ENCODE measurements at regions not wholly inside any gene's neighbourhood (a gene's known extent, or its start where the extent isn't known, plus 50 kb on each side); places are given as distances from the start of the nearest gene placed in this dataset.

DNA sequence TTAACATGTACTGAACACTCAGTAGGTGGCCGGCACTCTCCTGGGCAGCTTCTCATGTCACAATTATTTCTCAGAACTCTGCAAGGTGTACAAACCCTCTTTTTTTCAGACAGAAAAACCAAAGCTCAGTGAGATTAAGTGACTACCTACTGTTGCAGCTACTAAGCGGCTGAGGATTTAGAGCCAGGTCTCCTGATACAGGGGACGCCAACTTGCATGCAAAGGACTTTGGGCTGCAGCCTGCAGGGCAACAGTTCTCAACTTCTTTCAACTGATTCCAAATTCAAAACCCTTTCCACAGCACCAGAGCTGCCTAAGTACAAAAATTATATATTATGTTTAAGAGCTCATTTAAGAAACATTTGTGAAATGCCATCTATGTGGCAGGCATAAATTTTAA lies 177.6 kb downstream of the SUCLG1 start:
- Mint-ChIP-seq H3K4me3 (no peak overlapping the region), H3K9me3 (peaks cover 0 to 2% (median 0%) of the 10 kb centered on the region in 11 donors), H3K36me3 (no peaks in the 10 kb centered on the region), H3K4me1 (peaks cover 3 to 17% (median 8%) of the 10 kb centered on the region in 7 donors), H3K27ac (no peak overlapping the region), H3K27me3 (peaks cover 0 to 29% (median 10%) of the 10 kb centered on the region in 5 donors)
- CTCF ChIA-PET, result no interaction called here
- Histone ChIP-seq H3K27me3 (ENCODE audit: control insufficient read depth in 2 of 2, insufficient read depth in 2 of 2, low read length in 2 of 2) (no peaks in the 10 kb centered on the region), H3K4me3 (ENCODE audit: low read length) (no peak overlapping the region), H3K27ac (ENCODE audit: low read depth, low read length) (no peak overlapping the region), H3K9me3 (ENCODE audit: control insufficient read depth in 2 of 3, low read length in 3 of 3) (no peaks in the 10 kb centered on the region), H3K36me3 (ENCODE audit: control insufficient read depth in 2 of 3, insufficient read depth in 3 of 3, low read length in 3 of 3) (no peaks in the 10 kb centered on the region), H3K4me1 (ENCODE audit: control insufficient read depth in 2 of 2, insufficient read depth in 2 of 2, low read length in 2 of 2) (peaks cover 5% of the 10 kb centered on the region in 2 donors)
- ATAC-seq (no peak), DNase-seq (no peak)
- POLR2A ChIA-PET, result no interaction called here
- intact Hi-C loops (cut with micrococcal nuclease), result no loop called here

DNA sequence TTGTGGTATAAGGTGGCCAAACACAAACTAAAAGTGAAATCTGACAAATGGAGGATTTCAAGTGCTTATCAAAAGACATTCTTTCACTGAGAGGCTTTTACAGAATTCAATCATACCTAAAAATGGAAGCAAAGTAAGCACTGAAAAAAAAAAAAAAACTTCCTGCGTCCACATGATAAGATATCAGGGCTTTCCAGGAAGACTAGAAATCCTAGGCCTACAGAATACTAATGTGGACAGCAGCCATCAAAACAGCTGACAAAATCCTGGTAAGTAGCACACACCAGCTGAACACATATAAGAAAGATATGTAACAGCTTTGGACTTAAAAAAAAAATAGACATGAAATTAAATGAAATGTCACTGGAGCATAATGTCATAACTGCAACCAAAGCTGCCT lies 178.2 kb downstream of the SUCLG1 start:
- DNase-seq (no peak), ATAC-seq (no peak)
- peaks cover 5 to 20% (median 11%) of the 10 kb centered on the region in 7 donors for H3K4me1 Mint-ChIP-seq
- H3K27me3 Mint-ChIP-seq, result peaks cover 0 to 27% (median 8%) of the 10 kb centered on the region in 5 donors
- no peak overlapping the region for H3K27ac Mint-ChIP-seq
- no peaks in the 10 kb centered on the region for H3K36me3 ChIP-seq (ENCODE audit: control insufficient read depth in 2 of 3, insufficient read depth in 3 of 3, low read length in 3 of 3)
- POLR2A ChIA-PET, result no interaction called here
- CTCF ChIA-PET, result no interaction called here
- H3K27ac ChIP-seq (ENCODE audit: low read depth, low read length), result no peak overlapping the region
- peaks cover 0 to 2% (median 0%) of the 10 kb centered on the region in 11 donors for H3K9me3 Mint-ChIP-seq
- no peaks in the 10 kb centered on the region for H3K36me3 Mint-ChIP-seq
- peaks cover 7 to 8% of the 10 kb centered on the region in 2 donors for H3K4me1 ChIP-seq (ENCODE audit: control insufficient read depth in 2 of 2, insufficient read depth in 2 of 2, low read length in 2 of 2)
- H3K9me3 ChIP-seq (ENCODE audit: control insufficient read depth in 2 of 3, low read length in 3 of 3), result no peaks in the 10 kb centered on the region
- intact Hi-C loops (cut with micrococcal nuclease), result no loop called here
- H3K4me3 ChIP-seq (ENCODE audit: low read length), result no peak overlapping the region
- no peaks in the 10 kb centered on the region for H3K27me3 ChIP-seq (ENCODE audit: control insufficient read depth in 2 of 2, insufficient read depth in 2 of 2, low read length in 2 of 2)
- H3K4me3 Mint-ChIP-seq, result no peak overlapping the region

DNA sequence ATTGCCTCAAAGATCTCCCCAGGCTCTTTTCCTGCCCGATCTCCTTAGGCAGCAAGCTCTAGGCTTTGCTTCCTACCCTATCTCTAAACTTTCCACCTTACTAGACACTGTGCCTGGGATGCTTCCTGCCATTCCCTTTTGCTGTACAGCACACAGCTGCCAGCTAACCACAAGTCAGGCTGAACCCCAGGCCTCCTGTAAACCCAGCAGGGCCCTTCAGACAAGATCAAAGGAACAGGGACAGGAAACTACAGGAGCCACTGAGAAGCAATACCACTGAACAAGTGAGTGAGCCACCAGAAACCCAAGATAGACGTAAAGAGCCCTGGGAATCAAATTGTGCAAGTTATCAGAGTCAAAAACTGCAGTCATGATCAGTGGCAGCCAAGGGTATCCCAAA lies 180.7 kb downstream of the SUCLG1 start:
- H3K9me3 ChIP-seq (ENCODE audit: control insufficient read depth in 2 of 3, low read length in 3 of 3), result no peaks in the 10 kb centered on the region
- H3K4me1 ChIP-seq (ENCODE audit: control insufficient read depth in 2 of 2, insufficient read depth in 2 of 2, low read length in 2 of 2), result peaks cover 7 to 8% of the 10 kb centered on the region in 2 donors
- intact Hi-C loops (cut with micrococcal nuclease), result no loop called here
- ATAC-seq (no peak), DNase-seq (no peak)
- no peaks in the 10 kb centered on the region for H3K36me3 ChIP-seq (ENCODE audit: control insufficient read depth in 2 of 3, insufficient read depth in 3 of 3, low read length in 3 of 3)
- no peak overlapping the region for H3K4me3 Mint-ChIP-seq
- peaks cover 5 to 20% (median 11%) of the 10 kb centered on the region in 7 donors for H3K4me1 Mint-ChIP-seq
- H3K9me3 Mint-ChIP-seq, result peaks cover 0 to 5% (median 0%) of the 10 kb centered on the region in 11 donors
- no peak overlapping the region for H3K27ac Mint-ChIP-seq
- no peak overlapping the region for H3K27ac ChIP-seq (ENCODE audit: low read depth, low read length)
- no peaks in the 10 kb centered on the region for H3K27me3 ChIP-seq (ENCODE audit: control insufficient read depth in 2 of 2, insufficient read depth in 2 of 2, low read length in 2 of 2)
- POLR2A ChIA-PET, result no interaction called here
- H3K36me3 Mint-ChIP-seq, result peaks cover 0 to 7% (median 0%) of the 10 kb centered on the region in 5 donors
- H3K4me3 ChIP-seq (ENCODE audit: low read length), result no peak overlapping the region
- CTCF ChIA-PET, result no interaction called here
- H3K27me3 Mint-ChIP-seq, result peaks cover 0 to 30% (median 18%) of the 10 kb centered on the region in 5 donors

DNA sequence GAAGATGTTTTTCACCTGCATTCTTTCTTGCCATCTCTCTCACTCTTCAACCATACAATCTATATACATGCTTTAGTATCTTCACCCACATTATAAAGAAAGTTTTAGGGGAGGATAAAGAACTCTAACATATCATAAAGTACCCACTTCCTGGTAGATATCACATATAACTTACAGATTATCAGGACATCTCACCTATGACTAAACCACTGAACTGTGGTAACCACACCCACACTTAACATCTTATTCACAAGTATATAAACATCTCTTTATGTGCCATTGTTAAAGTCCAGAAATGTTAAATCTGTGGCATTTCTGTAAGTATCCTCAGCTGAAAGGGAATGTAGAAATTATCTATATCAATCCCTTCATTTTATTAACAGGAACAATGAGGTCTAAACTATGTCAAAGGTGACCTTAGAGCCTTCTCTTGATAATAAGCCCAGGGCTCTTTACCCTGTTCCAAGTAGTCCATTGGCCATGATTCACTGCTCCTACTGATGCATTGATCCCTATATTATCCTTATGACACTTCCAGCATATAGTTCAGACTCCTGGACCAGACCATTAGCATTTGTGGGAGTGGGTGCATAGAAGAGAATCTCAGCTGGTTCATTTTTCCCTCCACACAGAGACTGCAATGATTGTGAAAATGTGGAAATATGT lies 182.4 kb downstream of the SUCLG1 start:
- no peaks in the 10 kb centered on the region for H3K9me3 ChIP-seq (ENCODE audit: control insufficient read depth in 2 of 3, low read length in 3 of 3)
- no peak overlapping the region for H3K27ac ChIP-seq (ENCODE audit: low read depth, low read length)
- CTCF ChIA-PET, result no interaction called here
- ATAC-seq (no peak), DNase-seq (peak in 1 of 9 donors; percentile 0)
- peaks cover 5 to 20% (median 11%) of the 10 kb centered on the region in 7 donors for H3K4me1 Mint-ChIP-seq
- peaks cover 5 to 31% (median 13%) of the 10 kb centered on the region in 5 donors for H3K27me3 Mint-ChIP-seq
- no peak overlapping the region for H3K4me3 ChIP-seq (ENCODE audit: low read length)
- no peak overlapping the region for H3K4me3 Mint-ChIP-seq
- H3K36me3 ChIP-seq (ENCODE audit: control insufficient read depth in 2 of 3, insufficient read depth in 3 of 3, low read length in 3 of 3), result no peaks in the 10 kb centered on the region
- H3K27ac Mint-ChIP-seq, result no peak overlapping the region
- peaks cover 0 to 8% (median 0%) of the 10 kb centered on the region in 11 donors for H3K9me3 Mint-ChIP-seq
- POLR2A ChIA-PET, result no interaction called here
- intact Hi-C loops (cut with micrococcal nuclease), result no loop called here
- peaks cover 7 to 8% of the 10 kb centered on the region in 2 donors for H3K4me1 ChIP-seq (ENCODE audit: control insufficient read depth in 2 of 2, insufficient read depth in 2 of 2, low read length in 2 of 2)
- peaks cover 0 to 7% (median 0%) of the 10 kb centered on the region in 5 donors for H3K36me3 Mint-ChIP-seq
- H3K27me3 ChIP-seq (ENCODE audit: control insufficient read depth in 2 of 2, insufficient read depth in 2 of 2, low read length in 2 of 2), result no peaks in the 10 kb centered on the region

DNA sequence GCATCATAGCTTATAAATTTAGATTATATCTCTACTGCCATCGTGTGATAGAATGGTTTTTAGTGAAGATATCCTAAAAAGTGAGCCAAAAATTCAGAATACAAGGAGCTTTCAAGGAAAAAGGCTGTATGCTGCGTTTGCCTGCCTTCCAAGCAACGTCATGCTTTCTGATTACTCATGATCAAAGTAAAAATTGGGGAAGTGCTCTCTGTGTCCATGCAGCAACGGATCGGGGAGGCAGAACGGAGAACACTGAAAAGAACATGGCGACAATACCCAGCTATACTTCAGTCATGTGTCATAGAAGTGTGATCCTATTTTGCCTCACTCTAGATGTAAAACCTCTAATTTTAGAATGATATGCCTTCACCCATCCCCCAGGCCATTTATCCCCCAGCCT lies 185.7 kb downstream of the SUCLG1 start:
- no peak overlapping the region for H3K27ac ChIP-seq (ENCODE audit: low read depth, low read length)
- intact Hi-C loops (cut with micrococcal nuclease), result no loop called here
- Mint-ChIP-seq H3K27me3 (peaks cover 9 to 33% (median 17%) of the 10 kb centered on the region in 5 donors), H3K9me3 (peaks cover 0 to 8% (median 0%) of the 10 kb centered on the region in 11 donors), H3K27ac (no peak overlapping the region), H3K4me3 (no peak overlapping the region), H3K4me1 (peaks cover 2 to 19% (median 11%) of the 10 kb centered on the region in 7 donors), H3K36me3 (peaks cover 0 to 7% (median 0%) of the 10 kb centered on the region in 5 donors)
- POLR2A ChIA-PET, result no interaction called here
- H3K36me3 ChIP-seq (ENCODE audit: control insufficient read depth in 2 of 3, insufficient read depth in 3 of 3, low read length in 3 of 3), result no peaks in the 10 kb centered on the region
- H3K4me3 ChIP-seq (ENCODE audit: low read length), result no peak overlapping the region
- H3K27me3 ChIP-seq (ENCODE audit: control insufficient read depth in 2 of 2, insufficient read depth in 2 of 2, low read length in 2 of 2), result no peaks in the 10 kb centered on the region
- CTCF ChIA-PET, result no interaction called here
- no peak for DNase-seq
- no peak for ATAC-seq
- H3K9me3 ChIP-seq (ENCODE audit: control insufficient read depth in 2 of 3, low read length in 3 of 3), result no peaks in the 10 kb centered on the region
- peaks cover 7 to 8% of the 10 kb centered on the region in 2 donors for H3K4me1 ChIP-seq (ENCODE audit: control insufficient read depth in 2 of 2, insufficient read depth in 2 of 2, low read length in 2 of 2)

DNA sequence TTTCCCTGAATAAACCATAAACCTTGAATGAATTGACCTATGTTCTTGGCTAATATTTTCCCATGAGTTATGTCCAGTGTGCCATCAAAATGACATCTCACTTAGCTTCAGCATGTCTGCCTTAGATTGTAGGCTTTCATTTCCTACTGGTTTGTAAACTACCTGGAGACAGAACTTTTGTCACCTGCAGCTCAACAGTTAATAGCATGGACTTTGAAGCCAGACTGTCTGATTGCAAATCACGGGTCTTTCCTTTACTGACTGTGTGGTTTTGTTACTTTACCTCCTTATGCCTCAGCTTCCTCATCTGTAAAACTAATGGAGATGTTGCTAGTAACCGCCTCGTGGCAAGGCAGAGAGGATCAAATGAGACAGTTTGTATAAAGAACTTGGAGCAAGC lies 187.1 kb downstream of the SUCLG1 start:
- Histone ChIP-seq H3K4me1 (ENCODE audit: control insufficient read depth in 2 of 2, insufficient read depth in 2 of 2, low read length in 2 of 2) (peaks cover 6 to 7% of the 10 kb centered on the region in 2 donors), H3K36me3 (ENCODE audit: control insufficient read depth in 2 of 3, insufficient read depth in 3 of 3, low read length in 3 of 3) (no peaks in the 10 kb centered on the region), H3K4me3 (ENCODE audit: low read length) (no peak overlapping the region), H3K27ac (ENCODE audit: low read depth, low read length) (no peak overlapping the region), H3K27me3 (ENCODE audit: control insufficient read depth in 2 of 2, insufficient read depth in 2 of 2, low read length in 2 of 2) (no peaks in the 10 kb centered on the region), H3K9me3 (ENCODE audit: control insufficient read depth in 2 of 3, low read length in 3 of 3) (no peaks in the 10 kb centered on the region)
- POLR2A ChIA-PET, result no interaction called here
- H3K4me1 Mint-ChIP-seq, result peaks cover 0 to 10% (median 7%) of the 10 kb centered on the region in 7 donors
- ATAC-seq (no peak), DNase-seq (no peak)
- no peak overlapping the region for H3K27ac Mint-ChIP-seq
- intact Hi-C loops (cut with micrococcal nuclease), result no loop called here
- peaks cover 0 to 9% (median 0%) of the 10 kb centered on the region in 11 donors for H3K9me3 Mint-ChIP-seq
- peaks cover 0 to 7% (median 0%) of the 10 kb centered on the region in 5 donors for H3K36me3 Mint-ChIP-seq
- CTCF ChIA-PET, result interaction anchor here (0.9 kb wide), 1 partner anchor 14 kb away, joined by 3 read pairs; no protein-coding TSS in a partner anchor
- no peak overlapping the region for H3K4me3 Mint-ChIP-seq
- peaks cover 9 to 30% (median 17%) of the 10 kb centered on the region in 5 donors for H3K27me3 Mint-ChIP-seq

DNA sequence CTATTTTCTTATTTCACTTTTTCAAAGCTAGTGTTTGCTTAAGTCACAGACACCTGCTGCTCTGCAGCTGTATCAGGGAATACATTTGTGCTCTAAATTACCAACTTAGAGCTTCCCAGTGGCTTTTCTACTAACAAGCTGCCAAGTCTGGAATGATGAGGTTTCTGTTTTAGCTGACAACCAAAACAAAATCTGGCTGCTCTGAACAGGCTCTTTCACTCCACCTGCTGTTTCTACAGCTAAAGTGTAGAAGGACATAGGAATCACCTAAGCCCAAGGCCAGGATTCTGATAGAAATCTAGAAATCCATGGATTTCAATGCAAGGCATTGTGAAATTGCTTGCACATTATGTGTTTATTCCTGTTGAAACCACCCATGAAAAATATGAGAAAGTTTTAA lies 201.2 kb downstream of the SUCLG1 start:
- ATAC-seq (no peak), DNase-seq (no peak)
- intact Hi-C loops (cut with micrococcal nuclease), result no loop called here
- Mint-ChIP-seq H3K9me3 (peaks cover 0 to 13% (median 6%) of the 10 kb centered on the region in 11 donors), H3K36me3 (peaks cover 0 to 5% (median 0%) of the 10 kb centered on the region in 5 donors), H3K27me3 (peaks cover 0 to 58% (median 33%) of the 10 kb centered on the region in 5 donors), H3K4me3 (no peak overlapping the region), H3K27ac (no peak overlapping the region), H3K4me1 (no peaks in the 10 kb centered on the region)
- Histone ChIP-seq H3K4me1 (ENCODE audit: control insufficient read depth in 2 of 2, insufficient read depth in 2 of 2, low read length in 2 of 2) (no peaks in the 10 kb centered on the region), H3K9me3 (ENCODE audit: control insufficient read depth in 2 of 3, low read length in 3 of 3) (no peaks in the 10 kb centered on the region), H3K27me3 (ENCODE audit: control insufficient read depth in 2 of 2, insufficient read depth in 2 of 2, low read length in 2 of 2) (no peaks in the 10 kb centered on the region), H3K4me3 (ENCODE audit: low read length) (no peak overlapping the region), H3K27ac (ENCODE audit: low read depth, low read length) (no peak overlapping the region), H3K36me3 (ENCODE audit: control insufficient read depth in 2 of 3, insufficient read depth in 3 of 3, low read length in 3 of 3) (no peaks in the 10 kb centered on the region)
- ChIA-PET POLR2A (no interaction called here), CTCF (no interaction called here)
